ENCODE measurements at regions not wholly inside any gene's neighbourhood (a gene's known extent, or its start where the extent isn't known, plus 50 kb on each side); places are given as distances from the start of the nearest gene placed in this dataset.

DNA sequence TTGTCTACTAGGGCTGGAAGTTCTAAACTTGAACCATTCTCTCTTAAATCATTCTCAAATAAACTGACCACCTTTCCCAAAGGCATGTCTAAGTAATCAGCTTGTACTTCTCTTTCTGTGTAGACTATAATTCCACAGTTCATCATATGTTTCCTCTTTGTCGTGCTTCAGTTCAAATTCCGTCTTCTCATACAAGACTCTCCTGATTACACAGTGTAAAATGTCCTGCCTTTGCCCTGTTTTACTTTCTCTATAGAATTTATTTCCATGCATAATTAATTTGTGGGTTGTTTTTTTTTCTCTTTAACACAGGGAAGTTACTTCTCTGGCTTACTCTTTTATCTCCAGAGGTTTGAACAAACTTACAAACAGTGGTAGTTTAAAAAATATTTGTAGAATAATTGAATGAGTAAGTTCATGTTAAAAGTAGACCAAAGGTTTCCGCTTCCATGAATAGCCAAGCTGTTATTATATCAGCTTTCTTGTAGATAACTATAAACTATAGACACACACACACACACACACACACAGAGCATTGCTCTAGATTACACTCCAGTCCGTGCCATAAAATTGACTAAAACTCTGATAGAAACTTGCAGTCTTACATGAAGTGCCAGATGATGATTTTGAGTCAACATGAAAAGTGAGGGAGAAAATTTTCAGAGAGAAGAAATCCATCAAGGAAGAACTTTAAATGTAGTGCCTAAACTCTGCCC is 119.0 kb downstream of the SUCNR1 start:
- WGBS, 2 donors: 85 to 92% methylated on average over 4 of the region's 4 CpGs
- no peak overlapping the region for H3K27ac ChIP-seq

DNA sequence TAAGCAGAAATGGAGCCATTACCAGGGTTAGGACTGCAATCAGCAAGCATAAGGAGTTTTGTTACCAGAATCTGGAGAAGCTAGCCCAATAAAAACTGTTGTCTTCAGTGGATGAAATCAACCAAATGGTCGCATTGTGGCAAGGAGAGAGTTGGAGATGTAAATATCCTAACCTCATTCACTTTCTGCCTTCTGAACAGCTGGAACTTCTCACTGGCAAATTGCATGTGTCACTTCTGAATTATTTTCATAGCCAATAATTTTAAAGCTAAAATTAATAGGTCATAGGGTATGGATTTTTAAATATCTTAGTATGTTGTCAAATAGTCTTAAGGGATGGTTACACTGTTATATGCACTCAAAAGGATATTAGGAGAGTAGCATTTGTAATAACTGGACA is 121.6 kb downstream of the SUCNR1 start:
- H3K4me1 ChIP-seq: no peaks in the 10 kb centered on the region
- 94% methylated on average over 1 of the region's 1 CpG for WGBS, 2 donors
- H3K4me3 ChIP-seq: no peak overlapping the region
- H3K27ac ChIP-seq: no peak overlapping the region
- intact Hi-C loops (cut with DNase I): no loop called here
- no peak for DNase-seq
- H3K36me3 ChIP-seq: no peaks in the 10 kb centered on the region
- H3K9me3 ChIP-seq: no peaks in the 10 kb centered on the region
- TF ChIP-seq, protein P1, sequence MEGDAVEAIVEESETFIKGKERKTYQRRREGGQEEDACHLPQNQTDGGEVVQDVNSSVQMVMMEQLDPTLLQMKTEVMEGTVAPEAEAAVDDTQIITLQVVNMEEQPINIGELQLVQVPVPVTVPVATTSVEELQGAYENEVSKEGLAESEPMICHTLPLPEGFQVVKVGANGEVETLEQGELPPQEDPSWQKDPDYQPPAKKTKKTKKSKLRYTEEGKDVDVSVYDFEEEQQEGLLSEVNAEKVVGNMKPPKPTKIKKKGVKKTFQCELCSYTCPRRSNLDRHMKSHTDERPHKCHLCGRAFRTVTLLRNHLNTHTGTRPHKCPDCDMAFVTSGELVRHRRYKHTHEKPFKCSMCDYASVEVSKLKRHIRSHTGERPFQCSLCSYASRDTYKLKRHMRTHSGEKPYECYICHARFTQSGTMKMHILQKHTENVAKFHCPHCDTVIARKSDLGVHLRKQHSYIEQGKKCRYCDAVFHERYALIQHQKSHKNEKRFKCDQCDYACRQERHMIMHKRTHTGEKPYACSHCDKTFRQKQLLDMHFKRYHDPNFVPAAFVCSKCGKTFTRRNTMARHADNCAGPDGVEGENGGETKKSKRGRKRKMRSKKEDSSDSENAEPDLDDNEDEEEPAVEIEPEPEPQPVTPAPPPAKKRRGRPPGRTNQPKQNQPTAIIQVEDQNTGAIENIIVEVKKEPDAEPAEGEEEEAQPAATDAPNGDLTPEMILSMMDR (IDR thresholded peaks at IDR 0.05): no peak
- no peaks in the 10 kb centered on the region for H3K27me3 ChIP-seq

More for the DNA sequence above, 119.0 kb downstream of the SUCNR1 start:
- Histone ChIP-seq H3K4me1 (no peaks in the 10 kb centered on the region), H3K27me3 (no peaks in the 10 kb centered on the region), H3K36me3 (no peaks in the 10 kb centered on the region), H3K9me3 (no peaks in the 10 kb centered on the region), H3K4me3 (no peak overlapping the region)
- TF ChIP-seq, protein P1 (IDR thresholded peaks at IDR 0.05): no peak
- TF ChIP-seq POLR2A (IDR thresholded peaks at IDR 0.05): no peak
- intact Hi-C loops (cut with DNase I): no loop called here
- DNase-seq: no peak

DNA sequence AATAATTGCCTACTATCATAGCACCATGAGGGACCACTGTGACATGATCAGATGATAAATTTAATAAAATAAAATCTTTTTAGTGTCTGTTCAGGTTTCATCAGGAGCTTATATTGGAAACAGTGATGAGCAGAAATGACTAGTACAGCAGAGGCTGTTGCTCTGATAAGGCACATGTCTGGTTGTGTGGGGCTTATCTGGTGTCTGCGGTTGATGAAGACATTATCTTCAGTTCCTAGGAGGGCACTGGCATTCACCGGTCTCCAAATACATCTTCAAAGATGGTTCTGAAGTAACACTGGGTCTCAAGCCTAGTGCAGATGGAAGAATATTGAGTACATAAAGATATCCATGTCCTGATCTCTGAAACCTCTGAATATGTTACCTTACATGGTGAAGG is 125.3 kb downstream of the SUCNR1 start:
- no peak for TF ChIP-seq POLR2A (IDR thresholded peaks at IDR 0.05)
- TF ChIP-seq, protein P1 (IDR thresholded peaks at IDR 0.05): no peak
- WGBS, 2 donors: 89 to 100% methylated on average over 2 of the region's 2 CpGs
- no peak overlapping the region for H3K27ac ChIP-seq

DNA sequence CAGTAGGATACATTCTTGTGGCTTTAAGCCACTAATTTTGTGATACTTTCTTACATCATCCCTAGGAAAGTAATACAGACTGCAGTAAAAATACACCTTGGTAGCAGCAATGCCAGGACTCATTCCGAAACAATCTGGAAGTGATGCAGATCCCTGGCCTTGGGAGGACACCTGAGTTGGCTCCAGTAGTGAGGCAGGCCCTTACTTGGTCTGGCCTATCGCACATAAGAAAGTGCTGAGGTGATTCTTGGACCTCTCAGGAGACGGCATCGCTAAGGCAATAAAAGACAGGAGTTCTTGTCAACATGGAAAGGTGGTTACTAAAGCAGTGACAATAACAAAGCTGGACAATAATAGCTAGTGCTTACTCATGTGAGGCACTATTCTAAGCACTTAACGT is 126.5 kb downstream of the SUCNR1 start:
- 82 to 89% methylated on average over 4 to 5 of the region's 5 CpGs for WGBS, 2 donors
- DNase-seq: no peak
- Histone ChIP-seq H3K9me3 (no peaks in the 10 kb centered on the region), H3K4me1 (no peaks in the 10 kb centered on the region), H3K27ac (no peak overlapping the region), H3K27me3 (no peaks in the 10 kb centered on the region), H3K36me3 (no peaks in the 10 kb centered on the region), H3K4me3 (no peak overlapping the region)
- intact Hi-C loops (cut with DNase I): no loop called here
- no peak for TF ChIP-seq POLR2A (IDR thresholded peaks at IDR 0.05)
- TF ChIP-seq, protein P1 (IDR thresholded peaks at IDR 0.05): no peak

More for the DNA sequence above, 125.3 kb downstream of the SUCNR1 start:
- Histone ChIP-seq H3K9me3 (no peaks in the 10 kb centered on the region), H3K4me1 (no peaks in the 10 kb centered on the region), H3K27me3 (no peaks in the 10 kb centered on the region), H3K4me3 (no peak overlapping the region), H3K36me3 (no peaks in the 10 kb centered on the region)
- no peak for DNase-seq
- intact Hi-C loops (cut with DNase I): no loop called here

DNA sequence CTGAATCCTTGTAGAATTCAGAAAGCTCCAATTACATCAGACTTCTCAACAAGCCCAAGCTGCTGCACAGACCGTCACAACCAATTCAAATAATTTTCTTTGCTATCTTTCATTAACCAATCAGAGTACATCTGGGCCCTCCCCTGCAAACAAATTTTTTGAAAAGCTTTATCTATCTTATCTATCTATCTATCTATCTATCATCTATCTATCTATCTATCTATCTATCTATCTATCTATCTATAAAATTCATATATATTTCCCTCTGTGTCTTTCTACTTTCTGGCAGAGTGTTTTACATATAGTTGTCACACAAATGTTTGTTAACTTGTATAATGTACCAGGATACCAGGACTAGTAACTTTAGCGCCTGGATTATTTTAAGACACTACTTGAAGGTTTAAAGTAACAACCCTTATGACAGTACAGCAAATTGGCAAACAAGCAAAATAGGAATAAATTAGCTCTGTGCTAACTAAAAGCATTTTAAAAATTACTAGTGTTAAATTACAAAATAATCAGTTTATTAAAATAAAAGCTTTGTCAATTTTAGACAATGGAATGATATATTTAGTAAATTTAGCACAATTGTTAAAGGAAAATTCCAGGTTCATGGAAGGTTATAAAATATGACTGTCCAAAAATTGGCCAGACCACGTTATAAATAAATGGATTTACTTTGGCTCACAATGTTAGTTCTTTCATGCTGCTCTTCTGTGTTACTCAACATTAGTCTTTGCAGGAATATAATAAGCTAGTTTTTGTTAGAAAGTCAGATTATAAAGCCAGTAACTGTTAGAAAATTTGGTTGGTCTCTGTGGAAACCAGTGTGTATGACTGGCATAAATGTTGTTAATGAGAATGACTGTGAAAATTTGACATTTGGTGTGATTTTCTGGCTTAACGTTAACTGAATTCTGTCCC is 138.6 kb downstream of the SUCNR1 start:
- H3K27ac ChIP-seq: no peak overlapping the region
- intact Hi-C loops (cut with DNase I): no loop called here
- no peaks in the 10 kb centered on the region for H3K27me3 ChIP-seq
- TF ChIP-seq POLR2A (IDR thresholded peaks at IDR 0.05): no peak
- TF ChIP-seq, protein P1 (IDR thresholded peaks at IDR 0.05): no peak
- no peaks in the 10 kb centered on the region for H3K36me3 ChIP-seq
- no peaks in the 10 kb centered on the region for H3K4me1 ChIP-seq
- no peak for DNase-seq
- no peaks in the 10 kb centered on the region for H3K9me3 ChIP-seq
- 66 to 71% methylated on average over 4 of the region's 4 CpGs for WGBS, 2 donors
- H3K4me3 ChIP-seq: no peak overlapping the region

Data from esophagus squamous epithelium (tissue), 5 donors.